Limb (tissue), 2 donors: ENCODE measurements at regions not wholly inside any gene's neighbourhood (a gene's known extent, or its start where the extent isn't known, plus 50 kb on each side); places are given as distances from the start of the nearest gene placed in this dataset.
A peak's percentile ranks its signal among the peaks of the same experiment; 100 is the strongest.

ENCODE experiments used
- DNase-seq, 2 donors: peaks; one replicate each; pipeline ENCODE4 v3.0.0-alpha.2; 2016; ENCODE audit errors: extremely low spot score in 2 of 2

- peak; percentile 42 to 69 for DNase-seq
These were observed 97.7 kb upstream of the VGLL2 start for GRCh38 chr6:117167520-117168271.

GRCh38 chr6:117168296-117169063 is 96.9 kb upstream of the VGLL2 start:
- no peak for DNase-seq

- DNase-seq = peak in 1 of 2 donors; percentile 57
These were observed 96.2 kb upstream of the VGLL2 start for GRCh38 chr6:117169064-117169665.

GRCh38 chr6:117169781-117170281 is 95.5 kb upstream of the VGLL2 start:
- peak in 1 of 2 donors; percentile 29 for DNase-seq

GRCh38 chr6:117174835-117175360 is 90.5 kb upstream of the VGLL2 start:
- no peak for DNase-seq

GRCh38 chr6:117188627-117189201 is 76.6 kb upstream of the VGLL2 start:
- no peak for DNase-seq

GRCh38 chr6:117191009-117191408 is 74.3 kb upstream of the VGLL2 start:
- DNase-seq = no peak

- no peak for DNase-seq
These were observed 73.9 kb upstream of the VGLL2 start for GRCh38 chr6:117191448-117191847.

- DNase-seq = peak in 1 of 2 donors; percentile 10
These were observed 71.1 kb upstream of the VGLL2 start for GRCh38 chr6:117194271-117194670.

- peak in 1 of 2 donors; percentile 62 for DNase-seq
These were observed 70.4 kb upstream of the VGLL2 start for GRCh38 chr6:117194978-117195377.

GRCh38 chr6:117195728-117196127 is 69.6 kb upstream of the VGLL2 start:
- no peak for DNase-seq

GRCh38 chr6:117200067-117200466 is 65.3 kb upstream of the VGLL2 start:
- DNase-seq = peak; percentile 24 to 40

GRCh38 chr6:117204903-117205302 is 60.5 kb upstream of the VGLL2 start:
- DNase-seq = no peak

- no peak for DNase-seq
These were observed 59.5 kb upstream of the VGLL2 start for GRCh38 chr6:117205876-117206275.

GRCh38 chr6:117206522-117206921 is 58.8 kb upstream of the VGLL2 start:
- no peak for DNase-seq

GRCh38 chr6:117206944-117207687 is 58.2 kb upstream of the VGLL2 start:
- DNase-seq = peak; percentile 47 to 48

GRCh38 chr6:117210279-117210678 is 55.1 kb upstream of the VGLL2 start:
- no peak for DNase-seq

GRCh38 chr6:117215353-117216090 is 49.8 kb upstream of the VGLL2 start:
- DNase-seq = no peak
